Thyroid gland (tissue), 4 donors: ENCODE measurements at regions not wholly inside any gene's neighbourhood (a gene's known extent, or its start where the extent isn't known, plus 50 kb on each side); places are given as distances from the start of the nearest gene placed in this dataset.

Experiments
- DNase-seq, 2 donors: peaks; one replicate each; pipeline ENCODE4 v3.0.0-alpha.2; 2019
- H3K27ac ChIP-seq, 3 donors: fragments of 200-600 bp; sonication (generic); 1 replicate in 2 of 3; 2 replicates in 1 of 3; pipeline ENCODE4 v1.5.1; 2016 to 2019; ENCODE audit warnings: mild to moderate bottlenecking in 1 of 3, moderate library complexity in 1 of 3
- H3K27me3 ChIP-seq: fragments of 200-600 bp; sonication (generic); one replicate; pipeline ENCODE4 v1.5.1; 2019
- H3K36me3 ChIP-seq, 2 donors: fragments of 200-600 bp; sonication (generic); one replicate each; pipeline ENCODE4 v1.5.1; 2016 to 2019
- H3K4me1 ChIP-seq, 2 donors: fragments of 200-600 bp; sonication (generic); one replicate each; pipeline ENCODE4 v1.5.1; 2017 to 2019
- H3K4me3 ChIP-seq, 3 donors: fragments of 200-600 bp; sonication (generic); replicated peaks in 1 of 3; 1 replicate in 2 of 3; 2 replicates in 1 of 3; pipeline ENCODE4 v1.5.1; 2016; ENCODE audit warnings: mild to moderate bottlenecking in 1 of 3
- H3K9me3 ChIP-seq: fragments of 200-600 bp; sonication (generic); one replicate; pipeline ENCODE4 v1.5.1; 2017
- CTCF ChIP-seq, 6 experiments: fragments of 200-600 bp in 3 of 6; fragments of 450-650 bp in 3 of 6; sonication (generic) in 3 of 6; IDR thresholded peaks; one replicate each; pipeline ENCODE4 v1.5.1; 2016 to 2019; ENCODE audit warnings: antibody characterized with exemption in 6 of 6, mild to moderate bottlenecking in 2 of 6, inconsistent platforms in 1 of 6, moderate library complexity in 1 of 6
- POLR2A ChIP-seq, 2 donors: fragments of 450-650 bp; IDR thresholded peaks; one replicate each; pipeline ENCODE4 v1.6.1; 2017; ENCODE audit warnings: antibody characterized with exemption in 2 of 2, mild to moderate bottlenecking in 2 of 2, moderate library complexity in 1 of 2
- WGBS, 2 donors: methylation state at CpG; one replicate each; pipeline ENCODE4 v1.1.5; 2017; 5-methylcytosine and 5-hydroxymethylcytosine counted together
- intact Hi-C: fragments of 100-400 bp; cut with DNase I; formaldehyde crosslinking; loops from one replicate; pipeline ENCODE4 v1.15.1; 2023

GRCh38 chr5:90193185-90193822 is 216.3 kb downstream of the CETN3 start:
- Histone ChIP-seq H3K27me3 (no peaks in the 10 kb centered on the region), H3K9me3 (no peaks in the 10 kb centered on the region), H3K27ac (no peak overlapping the region), H3K4me1 (no peaks in the 10 kb centered on the region), H3K4me3 (no peak overlapping the region), H3K36me3 (no peaks in the 10 kb centered on the region)
- TF ChIP-seq CTCF (IDR thresholded peaks at IDR 0.05) (no peak), POLR2A (IDR thresholded peaks at IDR 0.05) (no peak)
- DNase-seq = no peak
- intact Hi-C loops = no loop called here
- WGBS, 2 donors = 86 to 94% methylated on average over 1 to 2 of the region's 2 CpGs

- no peak overlapping the region for H3K27ac ChIP-seq
These were observed 218.1 kb downstream of the CETN3 start for GRCh38 chr5:90191352-90192045.

GRCh38 chr5:90185897-90186468 is 223.6 kb downstream of the CETN3 start:
- TF ChIP-seq POLR2A (IDR thresholded peaks at IDR 0.05) (no peak), CTCF (IDR thresholded peaks at IDR 0.05) (no peak)
- Histone ChIP-seq H3K36me3 (no peaks in the 10 kb centered on the region), H3K27ac (no peak overlapping the region), H3K27me3 (no peaks in the 10 kb centered on the region), H3K4me3 (no peak overlapping the region), H3K4me1 (no peaks in the 10 kb centered on the region), H3K9me3 (no peaks in the 10 kb centered on the region)
- WGBS, 2 donors = 91 to 95% methylated on average over 2 of the region's 2 CpGs
- intact Hi-C loops = no loop called here
- no peak for DNase-seq

More at GRCh38 chr5:90191352-90192045, 218.1 kb downstream of the CETN3 start:
- TF ChIP-seq CTCF (IDR thresholded peaks at IDR 0.05) (no peak), POLR2A (IDR thresholded peaks at IDR 0.05) (no peak)
- Histone ChIP-seq H3K27me3 (no peaks in the 10 kb centered on the region), H3K36me3 (no peaks in the 10 kb centered on the region), H3K4me3 (no peak overlapping the region), H3K9me3 (no peaks in the 10 kb centered on the region), H3K4me1 (no peaks in the 10 kb centered on the region)
- WGBS, 2 donors = 80 to 83% methylated on average over 2 of the region's 2 CpGs
- no peak for DNase-seq
- intact Hi-C loops = no loop called here

- no peak for DNase-seq
- no peaks in the 10 kb centered on the region for H3K36me3 ChIP-seq
- H3K4me3 ChIP-seq = no peak overlapping the region
- TF ChIP-seq POLR2A (IDR thresholded peaks at IDR 0.05) = no peak
- TF ChIP-seq CTCF (IDR thresholded peaks at IDR 0.05) = no peak
- no peaks in the 10 kb centered on the region for H3K9me3 ChIP-seq
- 43 to 46% methylated on average over 5 of the region's 5 CpGs for WGBS, 2 donors
- H3K4me1 ChIP-seq = no peaks in the 10 kb centered on the region
- H3K27me3 ChIP-seq = no peaks in the 10 kb centered on the region
- intact Hi-C loops = no loop called here
- no peak overlapping the region for H3K27ac ChIP-seq
These were observed 224.8 kb downstream of the CETN3 start for GRCh38 chr5:90184764-90185163.

- DNase-seq = no peak
- H3K4me3 ChIP-seq = no peak overlapping the region
- WGBS, 2 donors = 95 to 98% methylated on average over 1 of the region's 1 CpG
- H3K36me3 ChIP-seq = no peaks in the 10 kb centered on the region
- no peaks in the 10 kb centered on the region for H3K9me3 ChIP-seq
- H3K4me1 ChIP-seq = no peaks in the 10 kb centered on the region
- no peak overlapping the region for H3K27ac ChIP-seq
- no peaks in the 10 kb centered on the region for H3K27me3 ChIP-seq
- no peak for TF ChIP-seq CTCF (IDR thresholded peaks at IDR 0.05)
- no peak for TF ChIP-seq POLR2A (IDR thresholded peaks at IDR 0.05)
- intact Hi-C loops = no loop called here
These were observed 226.8 kb downstream of the CETN3 start for GRCh38 chr5:90182726-90183125.
